ENCODE measurements at regions not wholly inside any gene's neighbourhood (a gene's known extent, or its start where the extent isn't known, plus 50 kb on each side); places are given as distances from the start of the nearest gene placed in this dataset.

DNA sequence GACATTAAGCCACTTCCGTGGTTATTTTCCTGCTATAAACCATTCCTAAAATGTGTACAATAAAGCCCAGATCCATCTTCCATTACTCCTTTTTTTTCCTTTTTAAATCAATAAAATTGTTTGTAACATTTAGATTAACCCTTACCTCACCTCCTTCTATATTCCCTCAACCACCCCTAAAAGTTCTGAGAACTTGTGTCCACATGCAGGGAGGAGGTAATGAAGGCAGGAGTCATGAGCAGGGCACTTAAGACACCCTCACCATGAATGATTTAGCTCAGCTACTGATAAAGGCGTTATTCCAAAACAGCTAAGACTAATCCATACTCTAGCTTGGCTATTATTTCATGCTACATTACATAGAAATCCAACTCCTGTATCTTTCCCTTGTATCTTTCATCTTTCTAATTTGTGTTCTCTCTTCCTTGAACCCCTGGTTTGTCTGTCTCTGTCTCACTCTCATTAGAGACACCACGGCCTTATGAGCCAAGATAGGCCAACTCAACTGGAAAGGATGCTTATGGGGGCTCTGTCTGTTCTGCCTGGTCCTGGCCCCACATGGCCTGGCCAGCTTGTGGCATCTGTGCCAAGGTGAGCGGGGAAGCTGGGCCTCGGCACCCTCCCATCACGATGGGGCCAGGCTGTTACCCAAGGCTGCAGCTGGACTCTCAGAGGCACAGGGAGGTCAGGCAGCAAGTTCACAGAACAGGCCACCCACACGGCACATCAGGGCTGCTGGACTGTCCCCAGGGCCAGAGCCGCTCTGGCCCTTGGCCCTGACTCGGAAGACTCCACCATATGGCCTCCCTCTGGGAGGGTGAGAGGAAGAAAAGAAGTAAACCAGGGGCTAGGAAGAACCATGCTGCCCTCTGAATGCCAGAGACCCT is 294.4 kb downstream of the SOX9 start:
- 75% methylated on average over 1 of the region's 9 CpGs for WGBS (ENCODE audit: insufficient coverage, low lambda C conversion rate)
- H3K27ac ChIP-seq (ENCODE audit: low read length): no peak overlapping the region
- peaks cover 44% of the 10 kb centered on the region for H3K4me1 ChIP-seq (ENCODE audit: control insufficient read depth, insufficient read depth, low read length)

GRCh38 chr17:72416054-72416675 is 295.3 kb downstream of the SOX9 start:
- Histone ChIP-seq H3K9me3 (ENCODE audit: control insufficient read depth, low read depth, low read length) (peaks cover 14% of the 10 kb centered on the region), H3K27me3 (ENCODE audit: control insufficient read depth, insufficient read depth, low read length) (no peaks in the 10 kb centered on the region), H3K4me3 (ENCODE audit: low read length) (no peak overlapping the region), H3K4me1 (ENCODE audit: control insufficient read depth, insufficient read depth, low read length) (peaks cover 48% of the 10 kb centered on the region), H3K36me3 (ENCODE audit: control insufficient read depth, insufficient read depth, low read length) (peaks cover 11% of the 10 kb centered on the region), H3K27ac (ENCODE audit: low read length) (no peak overlapping the region)
- no peak for DNase-seq
- WGBS (ENCODE audit: insufficient coverage, low lambda C conversion rate): no CpG with 5 or more reads among the region's 6 CpGs

More for the DNA sequence above, 294.4 kb downstream of the SOX9 start:
- no peak for DNase-seq
- peaks cover 11% of the 10 kb centered on the region for H3K36me3 ChIP-seq (ENCODE audit: control insufficient read depth, insufficient read depth, low read length)
- no peak overlapping the region for H3K4me3 ChIP-seq (ENCODE audit: low read length)
- no peaks in the 10 kb centered on the region for H3K27me3 ChIP-seq (ENCODE audit: control insufficient read depth, insufficient read depth, low read length)
- peaks cover 14% of the 10 kb centered on the region for H3K9me3 ChIP-seq (ENCODE audit: control insufficient read depth, low read depth, low read length)

GRCh38 chr17:72416905-72417304 is 296.1 kb downstream of the SOX9 start:
- Histone ChIP-seq H3K4me1 (ENCODE audit: control insufficient read depth, insufficient read depth, low read length) (peaks cover 48% of the 10 kb centered on the region), H3K27ac (ENCODE audit: low read length) (no peak overlapping the region), H3K9me3 (ENCODE audit: control insufficient read depth, low read depth, low read length) (peaks cover 14% of the 10 kb centered on the region), H3K36me3 (ENCODE audit: control insufficient read depth, insufficient read depth, low read length) (peaks cover 11% of the 10 kb centered on the region), H3K4me3 (ENCODE audit: low read length) (no peak overlapping the region), H3K27me3 (ENCODE audit: control insufficient read depth, insufficient read depth, low read length) (no peaks in the 10 kb centered on the region)
- DNase-seq: no peak

DNA sequence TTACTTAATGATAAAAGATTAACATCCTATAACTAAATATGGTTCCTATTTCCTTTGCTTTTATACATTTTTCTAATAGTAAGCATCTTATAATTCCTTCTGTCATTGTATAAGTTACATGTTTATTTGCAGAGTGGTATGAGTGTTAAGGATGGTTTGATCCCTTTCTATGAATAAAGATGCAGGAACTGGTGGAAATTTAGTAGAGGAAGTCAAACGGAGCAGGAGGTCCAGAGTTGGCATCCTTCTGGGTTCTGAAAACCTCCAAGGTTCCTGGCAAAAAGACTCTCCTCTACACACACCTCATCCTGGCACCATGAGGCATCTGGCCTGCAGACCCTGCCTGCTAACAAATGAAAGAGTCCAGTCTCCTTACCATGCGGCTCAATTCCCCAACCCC is 296.8 kb downstream of the SOX9 start:
- Histone ChIP-seq H3K4me1 (ENCODE audit: control insufficient read depth, insufficient read depth, low read length) (peaks cover 52% of the 10 kb centered on the region), H3K36me3 (ENCODE audit: control insufficient read depth, insufficient read depth, low read length) (peaks cover 11% of the 10 kb centered on the region), H3K4me3 (ENCODE audit: low read length) (no peak overlapping the region), H3K27ac (ENCODE audit: low read length) (no peak overlapping the region), H3K27me3 (ENCODE audit: control insufficient read depth, insufficient read depth, low read length) (no peaks in the 10 kb centered on the region), H3K9me3 (ENCODE audit: control insufficient read depth, low read depth, low read length) (peaks cover 14% of the 10 kb centered on the region)
- no peak for DNase-seq
- no CpG with 5 or more reads among the region's 2 CpGs for WGBS (ENCODE audit: insufficient coverage, low lambda C conversion rate)

DNA sequence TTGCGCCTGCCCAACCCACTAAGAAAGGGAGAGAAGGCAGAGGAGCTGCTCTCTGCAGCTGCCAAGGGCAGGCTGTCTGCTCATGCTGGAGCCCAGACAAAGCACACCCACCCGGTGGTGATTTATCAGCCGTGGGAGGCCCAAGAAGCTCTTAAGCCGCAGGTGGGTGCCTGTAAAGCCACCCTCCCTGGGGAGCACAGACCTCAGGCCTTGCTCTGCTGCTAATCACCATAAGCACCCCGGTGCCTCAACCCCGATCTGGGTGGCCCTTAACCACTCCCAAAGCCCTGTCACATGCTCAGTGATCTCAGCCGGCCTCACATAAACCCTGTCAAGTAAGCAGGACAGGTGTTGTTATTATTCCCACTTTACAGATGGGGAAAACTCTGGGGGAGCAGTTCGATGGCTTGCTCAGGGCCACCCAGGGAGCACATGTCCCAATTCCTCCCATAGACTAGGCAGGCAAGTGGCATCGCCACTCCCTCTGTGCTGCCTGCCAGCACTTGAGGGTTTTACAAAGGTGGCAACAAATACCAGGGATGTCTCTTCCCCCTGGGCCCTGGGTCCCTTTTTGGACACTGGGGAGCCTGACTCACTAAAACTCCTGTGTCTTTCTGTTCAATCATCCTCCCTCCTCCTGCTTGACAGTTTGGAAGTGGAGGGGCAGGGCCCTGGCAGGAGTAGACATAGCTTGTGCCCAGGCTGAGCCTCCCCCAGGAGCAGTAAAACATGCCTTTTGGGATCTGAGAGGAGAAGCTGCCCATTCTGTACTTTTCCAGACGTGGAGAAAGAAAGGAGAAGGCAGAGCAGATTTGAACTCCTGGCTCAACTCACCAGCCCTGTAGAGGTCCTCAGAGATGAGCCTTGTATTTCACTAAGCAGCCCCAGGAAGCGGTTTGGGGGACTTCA is 299.3 kb downstream of the SOX9 start:
- peak; percentile 90 to 95 for DNase-seq
- Histone ChIP-seq H3K27me3 (ENCODE audit: control insufficient read depth, insufficient read depth, low read length) (no peaks in the 10 kb centered on the region), H3K4me1 (ENCODE audit: control insufficient read depth, insufficient read depth, low read length) (peaks cover 45% of the 10 kb centered on the region), H3K9me3 (ENCODE audit: control insufficient read depth, low read depth, low read length) (peaks cover 14% of the 10 kb centered on the region), H3K27ac (ENCODE audit: low read length) (peak overlapping the region; percentile 95), H3K4me3 (ENCODE audit: low read length) (no peak overlapping the region), H3K36me3 (ENCODE audit: control insufficient read depth, insufficient read depth, low read length) (peaks cover 10% of the 10 kb centered on the region)
- no CpG with 5 or more reads among the region's 11 CpGs for WGBS (ENCODE audit: insufficient coverage, low lambda C conversion rate)

DNA sequence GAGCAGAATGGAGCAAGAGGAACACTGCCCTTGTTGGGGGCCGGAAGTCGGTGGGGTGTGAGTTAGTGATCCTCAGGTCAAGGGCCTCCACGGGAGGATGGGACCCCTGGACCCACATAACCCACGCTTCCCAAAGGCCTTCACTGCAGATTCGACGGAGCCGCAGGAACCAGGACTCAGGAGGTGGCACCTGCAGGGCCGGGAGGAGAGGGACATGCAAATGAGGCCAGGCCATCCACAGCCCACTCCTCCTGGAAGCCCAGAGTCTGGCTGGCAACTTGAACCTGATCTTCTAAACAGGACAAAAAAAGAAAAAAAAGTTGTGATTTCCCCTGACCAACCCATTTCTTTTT is 299.9 kb downstream of the SOX9 start:
- no peak for DNase-seq
- H3K27ac ChIP-seq (ENCODE audit: low read length): peak overlapping the region; percentile 95
- no peak overlapping the region for H3K4me3 ChIP-seq (ENCODE audit: low read length)
- no peaks in the 10 kb centered on the region for H3K27me3 ChIP-seq (ENCODE audit: control insufficient read depth, insufficient read depth, low read length)
- peaks cover 51% of the 10 kb centered on the region for H3K4me1 ChIP-seq (ENCODE audit: control insufficient read depth, insufficient read depth, low read length)
- WGBS (ENCODE audit: insufficient coverage, low lambda C conversion rate): no CpG with 5 or more reads among the region's 8 CpGs
- peaks cover 14% of the 10 kb centered on the region for H3K9me3 ChIP-seq (ENCODE audit: control insufficient read depth, low read depth, low read length)
- peaks cover 10% of the 10 kb centered on the region for H3K36me3 ChIP-seq (ENCODE audit: control insufficient read depth, insufficient read depth, low read length)

DNA sequence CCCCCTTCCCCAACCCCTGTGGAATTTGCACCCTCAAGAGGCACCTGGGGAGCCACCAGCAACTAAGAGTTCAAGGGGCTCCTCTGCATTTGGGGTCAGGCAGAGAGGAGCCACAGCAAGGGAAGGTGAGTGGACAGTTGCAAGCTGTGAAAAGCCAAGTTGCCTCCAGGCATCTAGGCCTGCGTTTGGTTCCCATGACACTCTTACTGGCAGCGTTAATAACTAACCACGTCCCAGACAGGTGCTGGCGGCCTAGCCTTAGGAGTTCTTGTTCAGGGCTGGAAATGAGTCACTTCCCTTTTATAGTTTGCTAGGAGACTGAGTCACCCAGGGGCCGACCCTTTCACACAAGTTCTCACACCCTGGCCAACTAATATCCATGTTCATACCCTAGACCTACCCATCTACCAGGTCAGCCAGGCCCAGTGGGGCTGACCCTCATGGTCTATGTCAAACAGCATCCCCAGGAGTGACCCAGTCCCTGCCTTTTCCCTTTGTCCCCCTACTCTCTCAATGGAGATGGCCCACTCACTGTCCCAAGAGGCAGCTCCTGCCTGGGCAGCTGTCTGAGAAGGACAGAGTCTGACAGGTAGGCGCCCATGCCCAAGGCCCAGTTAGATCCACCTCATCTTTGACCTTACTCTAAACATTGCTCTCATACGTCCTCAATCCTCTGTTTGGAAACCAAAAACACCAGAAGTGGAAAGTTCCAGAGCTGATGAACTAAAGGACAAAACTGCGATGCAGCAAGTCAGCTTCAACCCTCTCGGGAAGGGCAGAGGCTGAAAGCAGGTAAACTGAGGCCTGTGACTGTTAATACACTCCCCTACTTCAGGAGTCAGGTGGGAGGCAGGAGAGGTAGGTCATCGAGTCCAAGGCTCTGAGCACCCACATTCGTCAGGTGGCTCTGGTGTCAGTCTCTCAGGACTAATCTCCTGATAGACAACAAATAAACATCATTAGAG is 300.6 kb downstream of the SOX9 start:
- DNase-seq: peak; percentile 90 to 95
- H3K27me3 ChIP-seq (ENCODE audit: control insufficient read depth, insufficient read depth, low read length): no peaks in the 10 kb centered on the region
- H3K4me1 ChIP-seq (ENCODE audit: control insufficient read depth, insufficient read depth, low read length): peaks cover 57% of the 10 kb centered on the region
- H3K27ac ChIP-seq (ENCODE audit: low read length): peak overlapping the region; percentile 95
- H3K36me3 ChIP-seq (ENCODE audit: control insufficient read depth, insufficient read depth, low read length): peaks cover 10% of the 10 kb centered on the region
- WGBS (ENCODE audit: insufficient coverage, low lambda C conversion rate): no CpG with 5 or more reads among the region's 11 CpGs
- H3K4me3 ChIP-seq (ENCODE audit: low read length): no peak overlapping the region
- peaks cover 14% of the 10 kb centered on the region for H3K9me3 ChIP-seq (ENCODE audit: control insufficient read depth, low read depth, low read length)

DNA sequence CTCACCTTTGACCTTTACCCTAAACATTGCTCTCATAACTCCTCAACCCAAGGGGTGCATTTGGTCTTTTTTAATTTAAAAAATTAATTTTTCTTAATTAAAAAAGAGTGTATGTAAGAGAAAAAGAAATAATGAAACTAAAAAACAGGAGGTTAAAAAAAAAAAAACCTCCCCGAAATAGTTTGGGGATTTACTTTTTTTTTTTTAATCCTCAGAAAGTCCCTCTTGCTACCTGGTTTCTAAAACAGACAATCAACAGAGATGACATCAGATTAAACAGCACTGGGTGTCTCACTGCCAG is 301.3 kb downstream of the SOX9 start:
- peaks cover 11% of the 10 kb centered on the region for H3K9me3 ChIP-seq (ENCODE audit: control insufficient read depth, low read depth, low read length)
- no peaks in the 10 kb centered on the region for H3K27me3 ChIP-seq (ENCODE audit: control insufficient read depth, insufficient read depth, low read length)
- no peak for DNase-seq
- WGBS (ENCODE audit: insufficient coverage, low lambda C conversion rate): 83% methylated on average over 1 of the region's 1 CpG
- H3K4me1 ChIP-seq (ENCODE audit: control insufficient read depth, insufficient read depth, low read length): peaks cover 65% of the 10 kb centered on the region
- no peak overlapping the region for H3K4me3 ChIP-seq (ENCODE audit: low read length)
- H3K27ac ChIP-seq (ENCODE audit: low read length): peak overlapping the region; percentile 95
- H3K36me3 ChIP-seq (ENCODE audit: control insufficient read depth, insufficient read depth, low read length): peaks cover 7% of the 10 kb centered on the region

DNA sequence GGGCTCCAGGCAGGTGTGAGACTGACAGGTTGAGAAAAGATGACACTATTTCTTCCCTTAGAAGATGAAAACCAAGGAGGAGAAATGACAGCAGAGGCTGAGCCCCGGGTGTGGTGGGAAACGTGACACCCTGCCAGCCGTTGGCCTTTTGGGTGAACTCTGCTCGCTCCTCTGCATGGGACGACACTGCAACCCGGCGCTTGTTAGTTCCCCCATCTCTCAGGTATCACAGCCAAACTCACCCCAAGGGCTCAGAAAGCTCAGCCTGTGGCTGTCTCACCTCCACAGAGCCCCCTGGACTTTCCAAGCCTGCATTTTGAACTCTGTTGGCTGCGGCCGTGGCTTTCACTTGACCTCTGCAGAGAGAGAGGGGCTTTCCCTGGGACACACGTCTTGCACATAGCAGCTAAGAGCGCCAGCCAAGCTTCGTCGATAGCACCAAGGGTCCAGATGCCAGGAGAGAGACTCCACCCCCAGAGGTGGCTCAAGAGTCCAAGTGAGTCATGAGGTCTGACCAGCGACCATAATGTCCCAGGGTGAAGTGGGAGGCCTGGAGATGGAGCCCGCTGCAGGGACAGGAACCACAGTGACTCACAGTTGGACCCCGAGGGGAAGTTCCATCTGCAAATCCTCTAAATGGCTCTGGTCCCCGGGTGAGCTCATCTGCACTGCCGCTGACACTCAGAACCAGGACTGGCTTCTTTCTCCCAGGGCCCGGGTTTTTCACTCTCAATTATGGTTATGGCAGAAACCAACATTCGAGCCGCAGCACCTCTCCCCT is 301.9 kb downstream of the SOX9 start:
- Histone ChIP-seq H3K27ac (ENCODE audit: low read length) (peak overlapping the region; percentile 95), H3K36me3 (ENCODE audit: control insufficient read depth, insufficient read depth, low read length) (peaks cover 5% of the 10 kb centered on the region), H3K4me3 (ENCODE audit: low read length) (no peak overlapping the region), H3K9me3 (ENCODE audit: control insufficient read depth, low read depth, low read length) (peaks cover 6% of the 10 kb centered on the region), H3K27me3 (ENCODE audit: control insufficient read depth, insufficient read depth, low read length) (no peaks in the 10 kb centered on the region), H3K4me1 (ENCODE audit: control insufficient read depth, insufficient read depth, low read length) (peaks cover 67% of the 10 kb centered on the region)
- WGBS (ENCODE audit: insufficient coverage, low lambda C conversion rate): no CpG with 5 or more reads among the region's 21 CpGs
- peak; percentile 88 to 92 for DNase-seq
